ENCODE measurements at regions not wholly inside any gene's neighbourhood (a gene's known extent, or its start where the extent isn't known, plus 50 kb on each side); places are given as distances from the start of the nearest gene placed in this dataset.
A peak's percentile ranks its signal among the peaks of the same experiment; 100 is the strongest.

- H3K79me2 ChIP-seq (ENCODE audit: control insufficient read depth, insufficient read depth, low read length, unreplicated experiment), result no peaks in the 10 kb centered on the region
- no peaks in the 10 kb centered on the region for H3K27me3 ChIP-seq (ENCODE audit: insufficient read depth, low read length)
- H2AFZ ChIP-seq (ENCODE audit: low read length, unreplicated experiment), result peak overlapping the region; percentile 21
- no peaks in the 10 kb centered on the region for H3K36me3 ChIP-seq (ENCODE audit: insufficient read depth, low read length)
- peaks cover 39% of the 10 kb centered on the region for H3K4me1 ChIP-seq (ENCODE audit: control insufficient read depth, insufficient read depth, low read length, unreplicated experiment)
- H3K4me3 ChIP-seq (ENCODE audit: low read depth, low read length), result no peak overlapping the region
- peak overlapping the region; percentile 92 for H3K27ac ChIP-seq (ENCODE audit: low read depth, low read length)
Observed at GRCh38 chr10:90417476-90418210, 440.2 kb downstream of the HTR7 start.

- no peaks in the 10 kb centered on the region for H3K79me2 ChIP-seq (ENCODE audit: control insufficient read depth, insufficient read depth, low read length, unreplicated experiment)
Observed at GRCh38 chr10:90418869-90419652, 438.8 kb downstream of the HTR7 start.

GRCh38 chr10:90420637-90421318 is 437.1 kb downstream of the HTR7 start:
- Histone ChIP-seq H3K79me2 (ENCODE audit: control insufficient read depth, insufficient read depth, low read length, unreplicated experiment) (no peaks in the 10 kb centered on the region), H3K27ac (ENCODE audit: low read depth, low read length) (no peak overlapping the region), H2AFZ (ENCODE audit: low read length, unreplicated experiment) (no peak overlapping the region), H3K4me1 (ENCODE audit: control insufficient read depth, insufficient read depth, low read length, unreplicated experiment) (peaks cover 35% of the 10 kb centered on the region), H3K4me3 (ENCODE audit: low read depth, low read length) (no peak overlapping the region), H3K36me3 (ENCODE audit: insufficient read depth, low read length) (no peaks in the 10 kb centered on the region), H3K27me3 (ENCODE audit: insufficient read depth, low read length) (no peaks in the 10 kb centered on the region)

More at GRCh38 chr10:90418869-90419652, 438.8 kb downstream of the HTR7 start:
- Histone ChIP-seq H3K4me3 (ENCODE audit: low read depth, low read length) (peak overlapping the region; percentile 15; the same call in 1 of the 2 replicates), H3K27me3 (ENCODE audit: insufficient read depth, low read length) (no peaks in the 10 kb centered on the region), H2AFZ (ENCODE audit: low read length, unreplicated experiment) (peak overlapping the region; percentile 58), H3K4me1 (ENCODE audit: control insufficient read depth, insufficient read depth, low read length, unreplicated experiment) (peaks cover 26% of the 10 kb centered on the region), H3K36me3 (ENCODE audit: insufficient read depth, low read length) (no peaks in the 10 kb centered on the region), H3K27ac (ENCODE audit: low read depth, low read length) (peak overlapping the region; percentile 92)

GRCh38 chr10:90421874-90422273 is 436.0 kb downstream of the HTR7 start:
- Histone ChIP-seq H3K36me3 (ENCODE audit: insufficient read depth, low read length) (no peaks in the 10 kb centered on the region), H3K27me3 (ENCODE audit: insufficient read depth, low read length) (no peaks in the 10 kb centered on the region), H3K4me3 (ENCODE audit: low read depth, low read length) (no peak overlapping the region), H3K79me2 (ENCODE audit: control insufficient read depth, insufficient read depth, low read length, unreplicated experiment) (no peaks in the 10 kb centered on the region), H3K27ac (ENCODE audit: low read depth, low read length) (no peak overlapping the region), H2AFZ (ENCODE audit: low read length, unreplicated experiment) (no peak overlapping the region), H3K4me1 (ENCODE audit: control insufficient read depth, insufficient read depth, low read length, unreplicated experiment) (peaks cover 31% of the 10 kb centered on the region)

GRCh38 chr10:90424730-90425129 is 433.1 kb downstream of the HTR7 start:
- H3K79me2 ChIP-seq (ENCODE audit: control insufficient read depth, insufficient read depth, low read length, unreplicated experiment), result no peaks in the 10 kb centered on the region
- H3K27me3 ChIP-seq (ENCODE audit: insufficient read depth, low read length), result no peaks in the 10 kb centered on the region
- H3K27ac ChIP-seq (ENCODE audit: low read depth, low read length), result peak overlapping the region; percentile 72
- no peak overlapping the region for H2AFZ ChIP-seq (ENCODE audit: low read length, unreplicated experiment)
- H3K4me3 ChIP-seq (ENCODE audit: low read depth, low read length), result no peak overlapping the region
- H3K36me3 ChIP-seq (ENCODE audit: insufficient read depth, low read length), result no peaks in the 10 kb centered on the region
- peaks cover 10% of the 10 kb centered on the region for H3K4me1 ChIP-seq (ENCODE audit: control insufficient read depth, insufficient read depth, low read length, unreplicated experiment)

GRCh38 chr10:90430186-90430585 is 427.7 kb downstream of the HTR7 start:
- no peak overlapping the region for H2AFZ ChIP-seq (ENCODE audit: low read length, unreplicated experiment)
- H3K4me1 ChIP-seq (ENCODE audit: control insufficient read depth, insufficient read depth, low read length, unreplicated experiment), result peaks cover 3% of the 10 kb centered on the region
- no peak overlapping the region for H3K27ac ChIP-seq (ENCODE audit: low read depth, low read length)
- H3K36me3 ChIP-seq (ENCODE audit: insufficient read depth, low read length), result no peaks in the 10 kb centered on the region
- H3K4me3 ChIP-seq (ENCODE audit: low read depth, low read length), result no peak overlapping the region
- no peaks in the 10 kb centered on the region for H3K79me2 ChIP-seq (ENCODE audit: control insufficient read depth, insufficient read depth, low read length, unreplicated experiment)
- no peaks in the 10 kb centered on the region for H3K27me3 ChIP-seq (ENCODE audit: insufficient read depth, low read length)

- H3K79me2 ChIP-seq (ENCODE audit: control insufficient read depth, insufficient read depth, low read length, unreplicated experiment), result no peaks in the 10 kb centered on the region
- H3K4me3 ChIP-seq (ENCODE audit: low read depth, low read length), result no peak overlapping the region
- no peaks in the 10 kb centered on the region for H3K36me3 ChIP-seq (ENCODE audit: insufficient read depth, low read length)
- H3K4me1 ChIP-seq (ENCODE audit: control insufficient read depth, insufficient read depth, low read length, unreplicated experiment), result no peaks in the 10 kb centered on the region
- no peaks in the 10 kb centered on the region for H3K27me3 ChIP-seq (ENCODE audit: insufficient read depth, low read length)
- no peak overlapping the region for H2AFZ ChIP-seq (ENCODE audit: low read length, unreplicated experiment)
- no peak overlapping the region for H3K27ac ChIP-seq (ENCODE audit: low read depth, low read length)
Observed at GRCh38 chr10:90432866-90433265, 425.0 kb downstream of the HTR7 start.

GRCh38 chr10:90435296-90435695 is 422.5 kb downstream of the HTR7 start:
- H3K4me1 ChIP-seq (ENCODE audit: control insufficient read depth, insufficient read depth, low read length, unreplicated experiment), result no peaks in the 10 kb centered on the region
- H3K4me3 ChIP-seq (ENCODE audit: low read depth, low read length), result no peak overlapping the region
- H3K79me2 ChIP-seq (ENCODE audit: control insufficient read depth, insufficient read depth, low read length, unreplicated experiment), result no peaks in the 10 kb centered on the region
- H3K27ac ChIP-seq (ENCODE audit: low read depth, low read length), result no peak overlapping the region
- H2AFZ ChIP-seq (ENCODE audit: low read length, unreplicated experiment), result no peak overlapping the region
- no peaks in the 10 kb centered on the region for H3K27me3 ChIP-seq (ENCODE audit: insufficient read depth, low read length)
- no peaks in the 10 kb centered on the region for H3K36me3 ChIP-seq (ENCODE audit: insufficient read depth, low read length)

- Histone ChIP-seq H2AFZ (ENCODE audit: low read length, unreplicated experiment) (no peak overlapping the region), H3K36me3 (ENCODE audit: insufficient read depth, low read length) (no peaks in the 10 kb centered on the region), H3K27me3 (ENCODE audit: insufficient read depth, low read length) (no peaks in the 10 kb centered on the region), H3K79me2 (ENCODE audit: control insufficient read depth, insufficient read depth, low read length, unreplicated experiment) (no peaks in the 10 kb centered on the region), H3K4me1 (ENCODE audit: control insufficient read depth, insufficient read depth, low read length, unreplicated experiment) (no peaks in the 10 kb centered on the region), H3K4me3 (ENCODE audit: low read depth, low read length) (no peak overlapping the region), H3K27ac (ENCODE audit: low read depth, low read length) (no peak overlapping the region)
Observed at GRCh38 chr10:90437452-90437851, 420.4 kb downstream of the HTR7 start.

- Histone ChIP-seq H2AFZ (ENCODE audit: low read length, unreplicated experiment) (no peak overlapping the region), H3K79me2 (ENCODE audit: control insufficient read depth, insufficient read depth, low read length, unreplicated experiment) (no peaks in the 10 kb centered on the region), H3K4me1 (ENCODE audit: control insufficient read depth, insufficient read depth, low read length, unreplicated experiment) (no peaks in the 10 kb centered on the region)
Observed at GRCh38 chr10:90440870-90441269, 417.0 kb downstream of the HTR7 start.

More at GRCh38 chr10:90440870-90441269, 417.0 kb downstream of the HTR7 start:
- H3K27ac ChIP-seq (ENCODE audit: low read depth, low read length), result no peak overlapping the region
- H3K27me3 ChIP-seq (ENCODE audit: insufficient read depth, low read length), result no peaks in the 10 kb centered on the region
- H3K4me3 ChIP-seq (ENCODE audit: low read depth, low read length), result no peak overlapping the region
- H3K36me3 ChIP-seq (ENCODE audit: insufficient read depth, low read length), result no peaks in the 10 kb centered on the region

Data from ACC112 (cell line).